Superior temporal gyrus (tissue), 1 donor: ENCODE measurements at regions not wholly inside any gene's neighbourhood (a gene's known extent, or its start where the extent isn't known, plus 50 kb on each side); places are given as distances from the start of the nearest gene placed in this dataset.
A peak's percentile ranks its signal among the peaks of the same experiment; 100 is the strongest.

Experiments
- DNase-seq: peaks from one replicate; pipeline ENCODE4 v3.0.0-alpha.2; 2016; ENCODE audit errors: extremely low spot score

DNA sequence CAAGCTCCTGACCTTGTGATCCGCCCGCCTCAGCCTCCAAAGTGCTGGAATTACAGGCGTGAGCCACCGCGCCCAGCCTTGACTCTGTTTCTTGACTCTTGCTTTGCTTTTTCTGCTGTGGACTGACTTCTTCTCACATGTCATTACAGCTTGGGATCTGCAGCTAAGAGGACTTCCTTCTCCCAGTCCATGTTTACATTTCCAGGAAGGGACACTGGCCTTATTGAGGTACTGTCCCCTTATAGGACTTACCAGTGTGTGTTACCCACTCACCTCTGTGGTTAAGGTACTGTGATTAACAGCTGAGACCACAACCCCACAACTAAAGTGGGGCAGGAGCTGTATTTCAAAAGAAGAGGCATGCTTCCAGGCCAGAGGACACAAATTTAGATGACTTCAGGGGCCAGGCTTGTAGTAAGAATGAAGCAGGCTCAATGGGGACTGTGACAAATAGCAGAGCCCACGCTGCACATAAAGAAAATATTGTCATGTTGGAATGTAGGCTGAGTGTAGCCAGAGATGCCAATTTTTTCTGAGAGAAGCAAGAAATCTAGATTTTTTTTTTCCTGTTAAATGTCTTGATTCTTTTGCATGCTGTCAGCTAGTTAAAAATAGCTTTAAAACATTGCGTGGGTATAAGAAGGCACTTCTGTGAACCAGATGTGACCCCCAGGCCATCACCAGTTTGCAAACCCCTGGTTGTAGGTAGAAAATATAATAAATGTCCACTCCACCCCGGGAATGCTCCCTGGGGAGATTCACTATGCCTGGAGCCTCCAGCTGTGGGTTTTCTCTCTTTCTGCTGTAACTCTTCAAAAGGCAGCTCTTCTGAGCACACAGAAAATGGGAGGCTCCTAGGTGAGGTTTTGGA, 75.0 kb downstream of the PTPDC1 start:
- DNase-seq, result no peak

DNA sequence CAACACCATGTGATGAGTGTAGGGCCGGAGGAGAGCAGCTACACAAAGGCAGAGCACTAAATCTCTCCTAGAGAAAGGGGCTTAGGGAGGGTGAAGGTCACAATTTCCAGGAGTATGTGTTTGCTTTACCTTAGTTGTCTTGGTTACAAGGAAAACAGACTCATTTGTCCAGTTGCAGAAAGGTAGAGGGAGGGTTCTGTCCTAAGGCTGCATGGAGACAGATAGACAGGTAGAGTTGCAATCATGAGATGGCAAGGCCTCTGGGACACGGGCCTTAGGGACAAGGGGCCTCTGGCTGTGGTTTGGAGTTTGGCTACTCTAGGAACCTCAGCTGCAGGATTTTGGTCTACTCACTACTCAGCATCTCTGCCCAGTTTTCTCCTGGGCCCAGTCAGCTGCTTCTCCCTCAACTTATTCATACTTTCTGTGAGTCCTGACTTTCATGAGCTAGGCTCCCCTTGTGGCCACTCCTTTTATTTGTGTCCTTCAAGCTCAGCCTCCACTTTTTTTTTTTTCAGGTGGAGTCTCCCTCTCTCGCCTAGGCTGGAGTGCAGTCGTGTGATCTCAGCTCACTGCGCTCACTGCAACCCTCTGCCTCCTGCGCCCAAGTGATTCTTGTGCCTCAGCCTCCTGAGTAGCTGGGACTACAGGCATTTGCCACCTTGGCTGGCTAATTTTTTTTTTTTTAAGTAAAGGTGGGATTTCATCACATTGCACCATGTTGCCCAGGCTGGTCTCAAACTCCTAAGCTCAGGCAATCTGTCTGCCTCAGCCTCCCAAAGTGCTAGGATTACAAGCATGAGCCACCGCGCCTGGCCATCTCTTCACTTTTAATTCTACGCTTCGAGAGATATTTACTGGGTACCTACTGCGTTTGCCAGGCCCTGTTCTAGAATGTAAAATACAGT, 76.6 kb downstream of the PTPDC1 start:
- DNase-seq, result no peak

DNA sequence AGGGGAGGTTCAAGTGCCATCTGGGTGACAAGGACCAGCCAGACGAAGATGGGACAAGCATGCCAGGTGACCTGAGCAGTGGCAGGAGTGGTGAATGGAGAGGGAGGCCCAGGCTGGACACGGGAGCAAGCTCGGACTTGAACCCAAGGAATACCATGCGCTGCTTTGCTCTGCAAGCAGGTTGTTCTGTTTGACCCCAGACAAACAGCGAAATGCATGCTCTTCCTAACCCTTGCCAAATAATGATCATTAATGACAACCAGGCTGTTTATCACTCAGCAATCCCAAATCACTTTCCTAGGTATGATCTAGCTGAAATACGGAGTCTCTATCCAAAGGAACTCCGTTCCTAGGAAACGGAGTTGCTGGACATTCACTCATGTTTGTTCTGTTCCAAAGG, 77.4 kb downstream of the PTPDC1 start:
- no peak for DNase-seq

DNA sequence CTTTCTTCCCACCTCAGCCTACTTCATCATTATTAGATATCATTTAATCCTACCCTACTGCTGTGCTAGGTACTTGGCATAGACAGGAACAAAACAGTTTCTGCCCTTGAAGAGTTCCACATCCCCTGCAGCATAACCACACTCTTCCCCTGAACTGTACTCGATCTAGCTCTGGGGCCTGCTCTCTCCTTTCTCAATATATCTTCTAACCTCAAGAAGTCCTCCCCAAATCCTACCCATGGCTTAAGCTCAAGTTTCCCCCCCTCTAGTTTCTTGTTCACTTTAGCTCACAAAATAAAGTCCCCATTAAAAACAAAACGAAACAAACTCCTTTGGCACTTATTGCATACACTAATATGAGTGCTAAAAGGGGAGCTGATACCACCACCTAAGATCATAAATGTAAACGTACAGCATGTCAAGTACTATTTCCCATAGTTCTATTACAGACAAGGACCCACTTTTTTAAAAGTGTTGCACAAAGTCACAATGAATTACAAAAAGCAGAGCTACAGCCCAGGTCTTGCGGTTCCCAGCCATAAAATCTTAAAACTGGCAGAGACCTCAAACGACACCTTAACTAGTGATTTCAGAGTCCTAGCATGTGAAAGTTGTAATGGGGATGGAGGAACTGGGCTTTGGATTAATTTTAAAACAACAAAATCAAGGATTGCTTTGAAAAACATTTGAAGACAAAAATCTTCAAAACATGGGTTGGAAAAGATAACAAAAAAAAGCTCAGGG, 80.7 kb downstream of the PTPDC1 start:
- no peak for DNase-seq

DNA sequence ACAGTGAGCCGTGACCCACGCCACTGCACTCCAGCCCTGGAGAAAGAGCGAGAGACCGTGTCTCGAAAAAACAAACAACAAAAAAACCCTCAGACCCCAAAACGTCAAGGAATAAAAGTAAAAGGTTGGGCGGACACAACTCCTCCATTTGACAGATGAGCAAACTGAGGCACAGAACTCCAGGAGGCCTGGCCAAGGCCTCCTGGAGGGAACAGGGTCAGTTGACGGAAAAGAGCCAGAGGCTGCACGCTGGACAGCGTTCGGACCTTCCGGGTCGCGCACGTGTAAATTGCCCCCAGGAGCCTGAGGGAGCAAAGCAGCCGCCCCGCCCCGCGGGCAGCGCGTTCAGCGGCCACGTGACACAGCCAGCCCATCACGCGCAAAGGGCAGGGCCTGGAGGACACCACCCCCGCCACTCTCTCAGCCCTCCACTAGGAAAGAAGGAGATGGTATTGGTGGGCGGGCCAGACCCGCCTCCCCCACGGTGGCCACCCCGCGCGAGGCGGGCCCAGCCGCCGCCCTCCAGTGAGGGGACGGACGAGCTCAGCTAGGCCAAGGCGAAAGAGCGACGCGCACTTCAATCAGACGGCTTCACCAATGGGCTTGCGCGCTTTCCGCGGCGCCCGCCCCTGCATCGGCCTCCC, 81.5 kb downstream of the PTPDC1 start:
- peak; percentile 98 for DNase-seq

DNA sequence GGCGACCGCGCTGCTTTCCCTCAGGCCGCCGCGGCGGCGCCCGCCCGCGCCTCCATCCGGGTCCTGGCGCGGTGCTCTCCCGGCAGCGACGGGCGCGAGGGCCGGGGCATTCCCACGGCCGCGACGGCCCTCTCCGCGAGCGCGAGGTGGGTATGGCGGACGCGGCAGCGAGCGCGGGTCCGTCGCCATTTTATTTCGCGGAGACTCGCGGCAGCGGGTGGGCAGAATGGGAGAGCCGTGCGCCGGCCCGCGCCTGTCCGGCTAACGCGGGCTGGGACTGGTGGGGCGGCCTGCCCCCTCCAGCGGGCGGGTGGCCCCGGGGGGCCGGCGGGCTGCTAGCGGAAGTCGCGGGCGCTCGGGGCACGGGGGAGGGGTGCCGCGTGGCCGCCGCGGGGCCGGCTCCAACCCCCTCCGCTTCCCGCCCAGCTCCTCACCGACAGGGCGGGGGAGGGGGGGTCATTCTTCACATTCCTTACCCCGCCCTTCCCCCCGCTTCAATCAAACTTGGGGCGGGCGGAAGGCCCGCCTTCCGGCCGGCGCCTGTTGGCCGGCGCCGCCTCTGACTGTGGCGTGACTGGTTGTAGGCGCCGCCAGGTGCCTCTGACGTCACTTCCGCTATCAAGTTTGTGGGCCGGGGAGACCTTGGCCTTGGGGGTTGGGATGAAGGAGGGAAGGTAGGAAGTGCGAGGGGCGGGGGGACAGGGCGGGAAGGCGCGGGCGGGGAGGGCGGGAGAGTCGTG, 82.1 kb downstream of the PTPDC1 start:
- peak; percentile 97 for DNase-seq

DNA sequence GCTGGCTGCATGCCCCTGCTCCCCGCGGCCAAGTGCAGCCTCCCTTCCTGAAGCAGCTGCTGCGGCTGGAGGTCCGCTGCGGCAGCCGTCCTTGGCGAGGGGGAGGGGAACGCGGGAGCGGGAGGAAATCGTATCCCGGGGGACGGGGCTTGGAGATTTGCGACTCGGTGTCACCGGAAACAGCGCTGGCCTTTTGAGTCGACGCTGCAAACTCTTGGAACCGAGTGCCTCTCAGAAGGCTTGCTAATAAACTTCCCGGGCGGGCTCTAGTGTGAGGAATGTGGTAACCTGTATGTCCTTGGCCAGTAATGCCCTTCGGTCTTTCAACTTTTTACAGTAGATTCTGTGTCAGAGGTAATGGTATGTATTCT, 82.7 kb downstream of the PTPDC1 start:
- DNase-seq, result peak; percentile 37

DNA sequence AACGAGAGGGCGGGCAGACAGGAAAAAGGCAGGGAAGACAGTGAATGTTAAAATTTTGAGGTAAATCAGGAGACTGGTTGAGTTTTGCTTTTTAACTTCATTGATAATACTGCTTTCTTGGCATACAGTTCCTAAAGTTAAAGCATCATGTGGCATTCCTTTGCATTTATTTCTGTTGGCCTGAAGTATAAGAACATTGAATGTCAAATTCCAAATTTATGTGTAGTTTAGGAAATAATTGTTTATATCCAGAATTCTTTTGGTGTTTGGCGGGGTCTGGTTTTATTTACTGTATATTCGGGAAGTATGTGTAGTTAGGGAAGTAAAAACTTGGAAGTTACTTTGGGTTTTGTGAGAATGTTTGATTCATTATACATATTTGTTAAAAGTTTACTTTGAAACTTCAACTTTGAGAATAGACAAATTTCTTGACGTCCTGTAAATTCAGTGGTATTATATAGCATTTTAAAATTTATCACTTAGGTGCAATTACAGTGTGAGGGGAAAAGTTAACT, 83.2 kb downstream of the PTPDC1 start:
- DNase-seq, result no peak

DNA sequence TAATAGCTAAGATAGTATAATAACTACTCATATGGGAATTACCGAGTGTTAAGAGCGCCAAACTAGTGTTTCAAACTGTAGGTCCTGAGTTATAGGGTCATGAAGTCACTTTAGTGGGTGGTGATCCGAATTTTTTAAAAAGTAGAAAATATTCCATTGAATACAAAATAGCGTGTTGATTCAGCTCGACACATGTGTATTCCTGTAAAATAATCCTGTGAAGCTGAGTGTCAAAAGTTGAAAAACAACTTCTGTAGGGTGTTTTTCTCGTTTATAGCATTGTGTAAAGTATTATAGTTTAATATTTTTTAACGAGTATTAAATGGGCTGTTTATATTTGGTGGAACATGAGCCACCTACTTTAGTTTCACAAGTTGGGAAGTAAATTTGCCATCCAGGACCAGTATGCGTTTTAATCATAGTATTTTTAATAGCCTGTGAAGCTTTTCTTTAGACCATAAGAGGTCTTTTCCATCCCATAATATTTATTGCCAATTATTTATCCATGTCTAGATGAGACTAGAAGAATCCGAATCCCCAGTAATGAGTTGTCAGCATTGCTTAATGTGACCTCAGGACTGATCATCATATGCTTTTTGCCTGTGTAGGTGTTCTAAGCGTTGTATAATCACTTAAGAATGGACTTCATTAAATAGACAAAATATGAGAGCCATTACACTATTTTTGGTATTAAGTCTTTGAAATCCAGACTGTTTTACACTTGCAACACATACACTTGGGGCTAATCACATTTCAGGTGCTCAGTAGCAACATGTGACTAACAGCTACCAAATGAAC, 84.1 kb downstream of the PTPDC1 start:
- no peak for DNase-seq

DNA sequence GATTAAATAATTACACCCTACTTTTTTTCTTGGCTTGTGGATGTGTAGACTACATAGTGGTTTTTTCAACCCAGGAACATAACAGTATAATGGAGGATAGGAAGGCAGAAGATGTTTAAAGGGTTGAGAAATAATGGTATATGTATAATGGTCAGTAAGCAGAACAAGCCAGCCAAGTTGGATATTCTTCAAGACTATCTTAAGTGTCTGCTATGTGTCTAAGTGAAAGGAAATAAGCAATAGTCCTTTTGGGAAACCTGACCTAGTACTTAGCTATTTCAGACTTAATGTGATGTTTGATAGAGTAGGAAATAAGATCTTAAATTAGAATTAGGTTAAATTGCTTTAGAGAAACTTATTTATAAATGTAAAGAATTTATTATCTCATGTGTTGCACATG, 85.7 kb downstream of the PTPDC1 start:
- no peak for DNase-seq

DNA sequence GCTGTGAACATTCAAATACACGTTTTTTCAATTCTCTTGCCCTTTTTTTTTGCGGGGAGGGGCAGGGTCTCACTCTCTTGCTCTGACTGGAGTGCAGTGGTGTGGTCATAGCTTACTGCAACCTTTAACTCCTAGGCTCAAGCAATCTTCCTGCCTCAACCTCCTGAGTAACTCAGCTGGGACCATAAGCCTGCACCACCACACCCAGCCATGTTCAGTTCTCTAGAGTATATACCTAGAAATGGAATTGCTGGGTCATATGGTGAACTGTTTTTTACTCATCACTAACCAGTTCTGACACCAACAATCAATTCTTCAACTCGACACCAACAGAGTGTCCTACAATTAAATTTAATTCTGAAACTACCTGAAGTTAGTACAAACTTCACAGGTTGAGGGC, 85.5 kb upstream of the ZNF169 start:
- no peak for DNase-seq

DNA sequence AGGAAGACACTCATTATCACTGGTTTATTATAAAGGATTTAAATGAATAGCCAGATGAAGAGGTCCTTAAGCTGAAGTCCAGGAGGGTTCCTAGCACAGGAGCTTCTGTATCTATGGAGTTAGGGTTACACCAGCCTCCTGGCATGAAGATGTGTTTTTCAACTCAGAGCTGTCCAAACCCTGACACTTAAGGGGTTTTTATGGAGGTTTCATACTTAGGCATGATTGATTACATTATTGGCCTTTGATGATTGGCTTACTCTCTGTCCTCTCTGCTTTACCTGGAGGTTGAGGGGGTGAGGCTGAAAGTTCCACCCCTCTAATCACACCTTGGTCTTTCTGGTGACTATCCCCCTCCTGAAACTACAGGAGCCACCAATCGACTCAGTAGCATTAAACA, 84.9 kb upstream of the ZNF169 start:
- DNase-seq, result no peak

DNA sequence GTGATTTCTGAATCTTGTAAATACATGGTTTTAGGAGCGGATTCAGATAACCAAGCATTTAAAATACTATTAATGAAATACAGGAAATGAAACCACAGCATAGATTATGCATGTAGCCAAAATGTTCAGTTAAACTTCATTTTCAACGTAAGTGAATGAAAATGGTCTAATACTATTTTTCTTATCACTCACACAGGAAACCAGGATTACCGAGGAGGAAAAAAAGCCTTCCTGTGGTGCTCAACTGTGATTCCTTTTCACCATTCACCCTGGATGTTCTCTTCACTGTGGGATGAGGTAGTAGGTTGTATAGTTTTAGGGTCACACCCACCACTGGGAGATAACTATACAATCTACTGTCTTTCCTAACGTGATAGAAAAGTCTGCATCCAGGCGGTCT, 83.4 kb upstream of the ZNF169 start:
- no peak for DNase-seq

DNA sequence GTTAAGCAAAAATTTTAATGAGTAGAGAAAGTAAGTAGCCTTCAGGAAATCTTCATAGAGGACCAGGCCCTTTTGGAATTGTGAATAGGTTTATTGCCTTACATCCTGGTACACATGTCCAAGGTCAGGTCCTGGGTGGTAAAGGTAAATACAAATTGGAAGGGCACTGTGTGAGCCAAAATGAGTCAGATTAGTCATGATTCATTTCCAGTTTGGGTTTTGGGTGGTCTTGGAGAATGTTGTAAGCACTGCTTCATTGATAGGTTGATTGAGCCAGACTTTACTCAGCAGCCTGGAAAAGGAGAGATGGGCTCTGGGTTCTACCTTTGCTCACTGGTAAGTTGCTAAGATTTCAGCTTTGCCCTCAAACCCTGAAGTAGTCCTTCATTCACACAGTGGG, 82.5 kb upstream of the ZNF169 start:
- DNase-seq, result no peak

DNA sequence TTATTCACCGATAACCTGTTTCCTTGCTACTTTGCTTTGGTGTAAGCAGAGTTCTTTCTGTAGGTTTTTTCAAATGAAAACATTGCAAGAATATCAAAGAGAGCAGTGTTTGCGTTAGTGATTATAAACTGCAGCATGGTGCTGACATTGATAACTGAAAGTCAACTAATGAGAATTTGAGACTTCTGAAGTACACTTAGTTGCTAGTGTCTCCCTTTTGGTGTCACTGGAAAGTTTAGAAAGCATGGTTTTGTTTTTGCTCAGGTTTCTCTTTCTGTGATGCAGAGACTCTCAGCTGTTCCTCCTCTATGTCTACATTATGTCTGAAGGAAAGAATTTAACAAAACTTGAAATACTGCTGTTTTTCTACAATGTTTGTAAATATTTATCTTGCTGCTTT, 80.2 kb upstream of the ZNF169 start:
- no peak for DNase-seq

DNA sequence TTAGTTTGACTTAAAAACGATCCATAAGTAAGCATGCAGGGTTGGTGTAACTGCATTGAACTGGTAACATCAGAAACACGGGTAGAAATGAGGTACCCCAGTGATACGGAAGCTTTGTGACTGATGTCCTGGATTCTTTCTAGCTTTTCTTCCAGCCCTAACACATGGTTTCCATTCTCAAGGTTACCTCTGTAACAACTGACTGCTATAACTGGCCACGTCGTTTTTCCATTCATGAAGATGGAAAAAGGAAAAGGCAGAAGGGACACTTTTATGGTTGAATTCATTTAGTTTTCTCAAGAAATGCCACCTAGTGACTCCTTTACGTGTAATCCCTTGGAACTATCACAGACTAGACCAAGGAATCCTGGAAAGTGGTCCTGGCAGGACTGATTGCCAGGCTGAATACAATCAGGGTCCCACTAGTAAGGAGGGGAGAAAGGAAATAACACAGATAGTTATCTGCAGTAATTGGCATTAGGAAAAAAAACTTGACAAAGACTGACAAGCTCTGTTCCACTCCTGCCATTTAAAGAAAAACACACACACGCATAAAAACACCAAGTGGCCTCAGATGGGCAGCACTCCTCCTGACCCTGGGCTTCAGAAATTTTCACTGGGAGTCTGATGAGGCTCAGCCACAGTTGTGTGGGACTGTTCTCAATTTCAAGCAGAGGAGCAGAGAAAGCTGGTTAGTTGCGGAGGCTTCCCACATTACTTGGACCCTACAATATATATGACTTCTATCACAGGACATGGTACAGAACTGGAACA, 77.5 kb upstream of the ZNF169 start:
- no peak for DNase-seq

DNA sequence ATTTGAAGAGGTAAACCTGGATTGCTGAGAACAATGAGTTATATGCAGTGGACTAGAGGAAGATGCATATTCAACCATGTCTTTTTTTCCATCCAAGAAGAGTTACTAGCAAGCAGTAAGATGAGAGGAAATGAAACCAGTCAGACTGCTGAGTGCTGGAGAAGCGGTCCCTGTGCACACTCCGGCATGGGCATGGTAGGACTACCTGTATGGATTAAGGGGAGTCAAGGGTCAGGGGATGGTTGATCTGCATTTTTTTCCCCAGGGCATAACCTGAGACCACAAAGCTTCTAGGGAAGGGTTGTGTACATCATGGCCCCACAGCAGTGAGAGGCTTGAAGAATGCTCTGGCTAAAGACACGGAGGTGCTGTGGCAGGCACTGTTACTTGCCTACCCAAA, 76.6 kb upstream of the ZNF169 start:
- DNase-seq, result no peak

DNA sequence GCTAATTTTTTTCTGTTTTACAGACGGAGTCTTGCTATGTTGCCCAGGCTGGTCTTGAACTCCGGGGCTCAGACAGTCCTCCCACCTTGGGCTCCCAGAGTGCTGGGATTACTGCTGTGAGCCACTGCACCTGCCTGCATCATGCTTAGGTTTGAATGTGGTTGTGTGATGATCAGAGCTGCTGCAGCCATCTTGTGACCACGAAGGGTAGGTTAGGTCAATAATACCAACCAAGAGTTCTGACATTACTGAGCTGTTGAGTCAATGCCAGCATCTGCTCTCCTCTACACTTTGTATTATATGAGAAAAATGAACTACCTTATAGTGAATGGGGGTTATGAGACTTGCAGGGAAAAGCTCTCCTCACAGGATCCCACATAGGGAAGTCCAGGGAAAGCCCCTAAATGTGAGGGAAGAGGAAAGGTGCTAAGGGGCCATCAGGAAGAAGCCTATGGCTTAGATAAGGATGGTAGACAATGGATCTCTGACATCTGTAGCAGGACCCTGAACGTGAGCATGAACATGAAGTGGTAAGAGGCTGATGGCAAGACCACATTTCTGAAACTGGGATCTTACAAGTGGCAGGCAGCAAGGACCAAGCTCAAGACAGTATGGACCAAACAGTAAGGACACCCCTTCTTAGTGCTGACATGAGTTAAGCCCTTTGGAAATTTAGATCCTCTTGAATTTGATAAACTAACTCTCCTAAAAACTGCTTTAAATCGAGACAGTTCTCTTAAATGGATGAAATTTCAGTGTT, 75.7 kb upstream of the ZNF169 start:
- DNase-seq, result no peak
